Upper lobe of right lung (tissue), 1 donor: ENCODE measurements at regions not wholly inside any gene's neighbourhood (a gene's known extent, or its start where the extent isn't known, plus 50 kb on each side); places are given as distances from the start of the nearest gene placed in this dataset.

Experiments
- ATAC-seq: fragments of 200-7000 bp; cut with Tn5 transposase; one replicate; pipeline ENCODE4 v1.9.1; 2020; ENCODE audit warnings: mild to moderate bottlenecking, moderate library complexity
- DNase-seq: peaks from one replicate; pipeline ENCODE4 v3.0.0-alpha.2; 2020
- H3K27ac ChIP-seq: fragments of 200-600 bp; one replicate; pipeline ENCODE4 v1.8.0; 2022
- H3K27me3 ChIP-seq: fragments of 200-600 bp; one replicate; pipeline ENCODE4 v1.8.0; 2022; ENCODE audit warnings: mild to moderate bottlenecking
- H3K36me3 ChIP-seq: fragments of 200-600 bp; one replicate; pipeline ENCODE4 v1.8.0; 2022
- H3K4me1 ChIP-seq: fragments of 200-600 bp; one replicate; pipeline ENCODE4 v1.8.0; 2022
- H3K4me3 ChIP-seq: fragments of 200-600 bp; one replicate; pipeline ENCODE4 v1.8.0; 2022; ENCODE audit warnings: mild to moderate bottlenecking
- H3K9me3 ChIP-seq: fragments of 200-600 bp; one replicate; pipeline ENCODE4 v1.8.0; 2022
- CTCF ChIP-seq: fragments of 200-600 bp; IDR thresholded peaks from one replicate; pipeline ENCODE4 v1.8.0; 2022; ENCODE audit warnings: antibody characterized with exemption
- intact Hi-C: fragments of 100-400 bp; cut with DNase I; formaldehyde crosslinking; loops from one replicate; pipeline ENCODE4 v1.11.0; 2022
- donor health status: DM: no; HTN: yes; CAD: no; lungs with severe emphysema.

DNA sequence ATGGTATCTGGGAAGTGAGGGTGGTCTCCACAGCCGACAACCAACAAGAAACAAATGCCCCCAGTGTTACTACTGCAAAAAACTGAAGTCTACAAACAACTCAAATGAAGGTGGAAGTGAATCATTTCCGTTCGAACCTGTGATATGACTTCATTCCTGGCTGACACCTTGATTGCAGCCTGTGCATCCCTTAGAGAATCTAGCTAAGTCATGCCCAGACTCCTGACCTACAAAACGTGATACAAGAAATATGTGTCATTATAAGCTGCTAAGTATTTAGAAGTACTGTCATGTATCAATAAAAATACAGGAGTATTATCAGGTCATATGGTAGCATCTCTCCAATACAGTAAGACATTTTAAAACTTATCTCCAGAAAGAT is 959.7 kb upstream of the LCORL start:
- Histone ChIP-seq H3K36me3 (no peaks in the 10 kb centered on the region), H3K9me3 (no peaks in the 10 kb centered on the region), H3K27me3 (no peaks in the 10 kb centered on the region), H3K27ac (no peak overlapping the region), H3K4me1 (no peaks in the 10 kb centered on the region), H3K4me3 (no peak overlapping the region)
- no peak for DNase-seq
- no peak for TF ChIP-seq CTCF
- ATAC-seq: no peak
- intact Hi-C loops: no loop called here

DNA sequence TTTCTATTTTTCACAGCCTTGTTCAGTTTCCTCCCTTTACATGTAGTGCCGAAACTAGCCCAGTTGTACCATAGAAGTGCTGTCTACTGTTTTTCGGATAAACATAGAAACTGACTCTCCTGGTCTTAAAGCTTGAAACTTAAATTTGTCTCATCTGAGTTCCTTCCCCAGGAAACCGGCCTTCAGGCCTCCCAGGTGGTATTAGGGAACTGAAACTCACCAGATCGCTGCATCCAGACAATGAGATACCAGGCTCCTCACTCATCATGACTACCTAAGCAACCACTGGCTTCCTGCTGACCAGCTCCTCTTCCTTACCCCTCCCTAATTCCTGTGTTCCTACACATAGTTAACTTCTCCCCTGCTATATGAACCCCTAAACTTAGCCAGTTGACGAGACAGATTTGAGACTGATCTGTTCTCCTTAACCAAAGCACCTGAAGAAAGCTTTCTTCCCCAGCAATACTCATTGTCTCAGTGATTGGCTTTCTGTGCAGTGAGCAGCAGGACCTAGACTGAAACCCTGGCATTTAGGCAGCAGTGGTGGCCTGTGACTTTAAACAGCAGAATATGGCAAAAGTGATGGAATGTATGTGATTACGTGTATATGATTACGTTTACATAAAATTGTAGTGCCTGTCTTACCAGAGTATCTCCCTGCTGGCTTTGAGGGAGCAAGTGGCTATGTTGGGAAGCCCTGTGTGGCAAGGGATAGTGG is 959.1 kb upstream of the LCORL start:
- no peaks in the 10 kb centered on the region for H3K36me3 ChIP-seq
- no peaks in the 10 kb centered on the region for H3K9me3 ChIP-seq
- TF ChIP-seq CTCF: no peak
- DNase-seq (no peak), ATAC-seq (no peak)
- intact Hi-C loops: no loop called here
- H3K4me3 ChIP-seq: no peak overlapping the region
- no peaks in the 10 kb centered on the region for H3K27me3 ChIP-seq
- no peak overlapping the region for H3K27ac ChIP-seq
- no peaks in the 10 kb centered on the region for H3K4me1 ChIP-seq

- Histone ChIP-seq H3K4me1 (no peaks in the 10 kb centered on the region), H3K4me3 (no peak overlapping the region), H3K27me3 (no peaks in the 10 kb centered on the region), H3K36me3 (no peaks in the 10 kb centered on the region), H3K27ac (no peak overlapping the region), H3K9me3 (no peaks in the 10 kb centered on the region)
- no peak for TF ChIP-seq CTCF
- DNase-seq: no peak
- ATAC-seq: no peak
- intact Hi-C loops: no loop called here
Measured at GRCh38 chr4:18976884-18977283, 955.3 kb upstream of the LCORL start.

DNA sequence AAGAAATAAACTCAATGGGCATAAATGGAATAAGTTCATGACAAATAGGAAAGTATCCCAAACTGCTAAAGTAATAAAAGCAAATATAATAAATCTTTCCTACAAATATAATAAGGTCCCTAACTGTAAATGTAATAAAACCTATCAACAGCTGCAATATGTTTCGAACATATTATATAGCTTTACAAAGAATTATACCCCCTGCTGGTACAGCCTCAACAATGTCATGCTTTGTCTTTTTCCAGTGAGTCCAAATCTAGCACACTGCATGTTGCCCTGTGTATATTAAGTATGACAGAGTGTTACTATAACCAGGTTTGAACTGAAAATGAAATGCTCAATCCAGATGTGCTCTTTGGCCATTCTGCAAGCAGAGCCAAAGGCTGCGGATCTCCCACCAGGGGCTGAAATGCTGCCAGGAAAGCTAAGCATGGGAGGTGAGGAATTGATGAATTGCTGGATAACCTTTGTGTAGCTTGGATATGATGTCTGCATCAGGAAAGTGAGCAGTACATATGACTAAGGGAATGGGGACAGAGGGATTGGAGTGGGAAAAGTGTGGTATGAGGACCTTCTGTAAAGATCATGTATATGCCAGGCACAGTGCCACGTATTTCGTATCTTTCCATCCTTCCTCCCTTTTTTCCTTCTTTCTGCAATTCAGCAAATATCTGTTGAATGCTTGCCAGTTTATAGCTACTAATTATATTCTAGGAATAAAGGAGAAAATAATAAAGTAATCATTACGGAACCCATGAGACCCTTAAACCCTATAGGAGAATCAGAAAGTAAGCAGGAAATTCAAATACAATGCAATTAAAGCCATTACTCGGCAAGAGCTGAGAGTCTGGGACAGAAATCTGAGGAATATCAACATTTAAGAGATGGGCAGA is 954.6 kb upstream of the LCORL start:
- TF ChIP-seq CTCF: no peak
- no peaks in the 10 kb centered on the region for H3K9me3 ChIP-seq
- no peak for ATAC-seq

DNA sequence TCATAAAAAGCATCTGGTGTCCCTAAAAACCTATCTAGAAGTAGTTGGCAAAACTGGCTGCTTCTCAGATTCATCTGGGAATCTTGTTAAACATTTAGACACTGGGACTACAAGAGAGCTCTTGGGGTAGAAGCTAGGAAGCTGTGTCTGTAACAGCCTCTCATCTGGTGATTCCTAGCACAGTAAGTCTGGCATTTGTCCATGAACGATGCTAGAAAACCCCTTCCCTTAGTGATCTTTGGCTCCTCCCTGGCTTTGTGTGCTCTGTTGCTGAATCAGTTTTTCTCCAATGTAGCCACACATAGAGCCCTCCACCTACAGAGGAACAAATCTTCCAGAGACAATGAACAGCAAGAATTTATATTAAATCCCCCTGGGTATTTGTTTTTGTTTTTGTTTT is 951.7 kb upstream of the LCORL start:
- no peak for DNase-seq

More for the DNA sequence above, 954.6 kb upstream of the LCORL start:
- Histone ChIP-seq H3K27ac (no peak overlapping the region), H3K4me3 (no peak overlapping the region), H3K27me3 (no peaks in the 10 kb centered on the region), H3K36me3 (no peaks in the 10 kb centered on the region), H3K4me1 (no peaks in the 10 kb centered on the region)
- intact Hi-C loops: no loop called here
- no peak for DNase-seq

More for the DNA sequence above, 951.7 kb upstream of the LCORL start:
- no peaks in the 10 kb centered on the region for H3K4me1 ChIP-seq
- no peaks in the 10 kb centered on the region for H3K36me3 ChIP-seq
- no peaks in the 10 kb centered on the region for H3K9me3 ChIP-seq
- H3K27ac ChIP-seq: no peak overlapping the region
- no peaks in the 10 kb centered on the region for H3K27me3 ChIP-seq
- H3K4me3 ChIP-seq: no peak overlapping the region
- no peak for TF ChIP-seq CTCF
- ATAC-seq: no peak
- intact Hi-C loops: no loop called here
